ENCODE measurements at regions not wholly inside any gene's neighbourhood (a gene's known extent, or its start where the extent isn't known, plus 50 kb on each side); places are given as distances from the start of the nearest gene placed in this dataset.
"Not testable (repeated sequence)": the region's sequence is repeated elsewhere in the genome, so short reads cannot be mapped to it uniquely, and the experiment has no call there.

- DNase-seq, result no peak
Observed at GRCh38 chr12:45490232-45490881, 239.1 kb upstream of the ARID2 start.

- DNase-seq, result no peak
Observed at GRCh38 chr12:45494279-45494678, 235.2 kb upstream of the ARID2 start.

GRCh38 chr12:45498645-45499044 lies 230.9 kb upstream of the ARID2 start:
- no peak for DNase-seq

GRCh38 chr12:45502481-45503128 lies 226.9 kb upstream of the ARID2 start:
- no peak for DNase-seq

- DNase-seq, result no peak
Observed at GRCh38 chr12:45503899-45504298, 225.6 kb upstream of the ARID2 start.

GRCh38 chr12:45504316-45505010 lies 225.0 kb upstream of the ARID2 start:
- no peak for DNase-seq

GRCh38 chr12:45509187-45509586 lies 220.3 kb upstream of the ARID2 start:
- DNase-seq, result no peak

GRCh38 chr12:45509621-45510020 lies 219.9 kb upstream of the ARID2 start:
- no peak for DNase-seq

- no peak for DNase-seq
Observed at GRCh38 chr12:45517381-45517780, 212.1 kb upstream of the ARID2 start.

- peak; percentile 14 to 53 for DNase-seq
Observed at GRCh38 chr12:45518291-45519235, 210.9 kb upstream of the ARID2 start.

- no peak for DNase-seq
Observed at GRCh38 chr12:45522227-45522626, 207.3 kb upstream of the ARID2 start.

GRCh38 chr12:45526823-45527222 lies 202.7 kb upstream of the ARID2 start:
- not testable (repeated sequence) for DNase-seq

- DNase-seq, result no peak
Observed at GRCh38 chr12:45532113-45532512, 197.4 kb upstream of the ARID2 start.

- DNase-seq, result no peak
Observed at GRCh38 chr12:45535610-45536180, 193.8 kb upstream of the ARID2 start.

GRCh38 chr12:45536284-45536683 lies 193.2 kb upstream of the ARID2 start:
- no peak for DNase-seq

GRCh38 chr12:45540661-45541341 lies 188.7 kb upstream of the ARID2 start:
- DNase-seq, result no peak

- DNase-seq, result peak; percentile 5 to 41
Observed at GRCh38 chr12:45543887-45544286, 185.6 kb upstream of the ARID2 start.

GRCh38 chr12:45546545-45546944 lies 183.0 kb upstream of the ARID2 start:
- DNase-seq, result no peak

GRCh38 chr12:45547132-45547531 lies 182.4 kb upstream of the ARID2 start:
- no peak for DNase-seq

GRCh38 chr12:45547822-45548221 lies 181.7 kb upstream of the ARID2 start:
- no peak for DNase-seq

- DNase-seq, result no peak
Observed at GRCh38 chr12:45548426-45548825, 181.1 kb upstream of the ARID2 start.

GRCh38 chr12:45549337-45549902 lies 180.1 kb upstream of the ARID2 start:
- no peak for DNase-seq
